Gastrocnemius medialis (tissue), 4 donors: ENCODE measurements at regions not wholly inside any gene's neighbourhood (a gene's known extent, or its start where the extent isn't known, plus 50 kb on each side); places are given as distances from the start of the nearest gene placed in this dataset.

Experiments used
- ATAC-seq, 2 donors: fragments of 150-250 bp; one replicate each; pipeline ENCODE4 v1.9.1; 2016
- DNase-seq, 2 donors: peaks; one replicate each; pipeline ENCODE4 v3.0.0-alpha.2; 2019
- H3K27ac ChIP-seq, 4 donors: fragments of 200-600 bp; sonication (generic); 1 replicate in 1 of 4; 2 replicates in 3 of 4; pipeline ENCODE4 v1.5.1; 2016 to 2018; ENCODE audit warnings: mild to moderate bottlenecking in 2 of 4, moderate library complexity in 1 of 4
- H3K27me3 ChIP-seq, 3 donors: fragments of 200-600 bp; sonication (generic) in 2 of 3; 1 replicate in 1 of 3; 2 replicates in 2 of 3; pipeline versions ENCODE4 v1.5.1 to v1.6.0; 2016 to 2019; ENCODE audit warnings: mild to moderate bottlenecking in 1 of 3, moderate library complexity in 1 of 3
- H3K36me3 ChIP-seq, 2 donors: fragments of 200-600 bp; sonication (generic) in 1 of 2; one replicate each; pipeline ENCODE4 v1.5.1; 2017 to 2018
- H3K4me1 ChIP-seq, 2 donors: fragments of 200-600 bp; sonication (generic) in 1 of 2; one replicate each; pipeline ENCODE4 v1.5.1; 2016 to 2017; ENCODE audit warnings: mild to moderate bottlenecking in 2 of 2
- H3K4me3 ChIP-seq, 4 donors: fragments of 200-600 bp; sonication (generic) in 3 of 4; 1 replicate in 1 of 4; 2 replicates in 3 of 4; pipeline ENCODE4 v1.5.1; 2016 to 2019; ENCODE audit warnings: mild to moderate bottlenecking in 2 of 4
- H3K9me3 ChIP-seq, 3 donors: fragments of 200-600 bp; sonication (generic) in 2 of 3; 1 replicate in 1 of 3; 2 replicates in 2 of 3; pipeline ENCODE4 v1.5.1; 2016 to 2019
- POLR2A ChIP-seq, 2 donors: fragments of 450-650 bp; IDR thresholded peaks; one replicate each; pipeline ENCODE4 v1.6.1; 2017; ENCODE audit warnings: antibody characterized with exemption in 2 of 2, mild to moderate bottlenecking in 2 of 2, moderate library complexity in 2 of 2
- in situ Hi-C, 4 donors: fragments of 200-750 bp; cut with MboI; loops; one replicate each; pipeline versions ENCODE4 v1.15.0 to v1.8.0; 2017; ENCODE audit warnings: low sequenced_read_pairs in 4 of 4
- intact Hi-C: fragments of 100-400 bp; cut with DNase I; formaldehyde crosslinking; loops from one replicate; pipeline ENCODE4 v1.15.1; 2023; ENCODE audit warnings: low total_unique reads
- TF ChIP-seq, protein P1 (sequence below), 5 experiments: fragments of 450-650 bp in 3 of 5; fragments of 200-600 bp in 2 of 5; sonication (generic) in 2 of 5; IDR thresholded peaks in 4 of 5; conservative IDR thresholded peaks in 1 of 5; 1 replicate in 4 of 5; 2 replicates in 1 of 5; pipeline ENCODE4 v1.5.1; 2016 to 2019; ENCODE audit warnings: antibody characterized with exemption in 5 of 5, mild to moderate bottlenecking in 3 of 5, moderate library complexity in 3 of 5

DNA sequence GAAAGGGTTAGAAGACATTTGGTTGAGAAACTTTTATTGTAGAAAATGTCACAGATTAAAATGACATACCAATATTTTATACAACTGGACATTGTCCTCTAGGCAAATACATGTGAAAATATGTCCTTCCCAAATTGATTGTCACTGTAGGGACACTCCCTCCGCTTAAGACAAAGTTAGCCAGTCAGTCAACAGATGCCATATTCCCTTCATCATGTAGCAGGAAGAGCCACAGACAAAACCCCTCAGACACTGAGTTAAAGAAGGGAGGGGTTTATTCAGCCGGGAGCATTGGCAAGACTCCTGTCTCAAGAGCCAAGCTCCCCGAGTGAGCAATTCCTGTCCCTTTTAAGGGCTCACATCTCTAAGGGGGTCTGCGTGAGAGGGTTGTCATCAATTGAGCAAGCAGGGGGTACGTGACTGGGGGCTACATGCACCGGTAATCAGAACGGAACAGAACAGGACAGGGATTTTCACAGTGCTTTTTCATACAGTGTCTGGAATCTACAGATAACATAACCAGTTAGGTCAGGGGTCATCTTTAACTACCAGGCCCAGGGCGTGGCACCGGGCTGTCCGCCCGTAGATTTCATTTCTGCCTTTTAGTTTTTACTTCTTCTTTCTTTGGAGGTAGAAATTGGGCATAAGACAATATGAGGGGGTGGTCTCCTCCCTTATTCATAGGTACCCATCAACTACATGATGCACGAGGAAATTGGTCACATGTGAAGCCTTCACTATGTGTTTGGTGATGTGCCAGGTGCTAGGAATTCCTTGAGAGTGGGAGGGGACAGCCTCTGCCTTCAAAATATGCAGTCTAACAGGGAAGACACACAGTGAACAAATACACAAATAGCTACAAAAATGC, 155.7 kb upstream of the CDYL start:
- H3K27me3 ChIP-seq = no peaks in the 10 kb centered on the region

DNA sequence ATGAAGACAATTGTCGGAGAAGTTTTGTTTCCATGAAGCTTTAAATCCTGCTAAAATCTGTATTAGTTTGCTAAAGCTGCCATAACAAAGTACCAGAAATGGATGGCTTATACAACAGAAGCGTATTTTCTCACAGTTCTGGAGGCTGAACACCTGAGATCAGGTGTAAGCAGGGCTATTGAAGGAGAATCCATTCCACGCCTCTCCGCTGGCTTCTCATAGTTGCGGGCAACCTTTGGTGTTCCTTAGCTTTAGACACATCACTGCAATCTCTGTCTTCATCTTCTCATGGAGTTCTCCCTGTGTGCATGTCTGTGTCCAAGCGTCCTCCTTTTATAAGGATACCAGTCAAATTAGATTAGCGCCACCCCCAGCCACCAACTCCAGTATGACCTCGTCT, 159.9 kb upstream of the CDYL start:
- H3K4me3 ChIP-seq = no peak overlapping the region
- intact Hi-C loops (no loop called here), in situ Hi-C loops (no loop called here)
- no peaks in the 10 kb centered on the region for H3K27me3 ChIP-seq
- ATAC-seq = no peak
- DNase-seq = no peak
- H3K4me1 ChIP-seq = no peaks in the 10 kb centered on the region
- no peak overlapping the region for H3K27ac ChIP-seq
- H3K36me3 ChIP-seq = no peaks in the 10 kb centered on the region
- no peaks in the 10 kb centered on the region for H3K9me3 ChIP-seq
- no peak for TF ChIP-seq POLR2A (IDR thresholded peaks at IDR 0.05)
- TF ChIP-seq, protein P1, sequence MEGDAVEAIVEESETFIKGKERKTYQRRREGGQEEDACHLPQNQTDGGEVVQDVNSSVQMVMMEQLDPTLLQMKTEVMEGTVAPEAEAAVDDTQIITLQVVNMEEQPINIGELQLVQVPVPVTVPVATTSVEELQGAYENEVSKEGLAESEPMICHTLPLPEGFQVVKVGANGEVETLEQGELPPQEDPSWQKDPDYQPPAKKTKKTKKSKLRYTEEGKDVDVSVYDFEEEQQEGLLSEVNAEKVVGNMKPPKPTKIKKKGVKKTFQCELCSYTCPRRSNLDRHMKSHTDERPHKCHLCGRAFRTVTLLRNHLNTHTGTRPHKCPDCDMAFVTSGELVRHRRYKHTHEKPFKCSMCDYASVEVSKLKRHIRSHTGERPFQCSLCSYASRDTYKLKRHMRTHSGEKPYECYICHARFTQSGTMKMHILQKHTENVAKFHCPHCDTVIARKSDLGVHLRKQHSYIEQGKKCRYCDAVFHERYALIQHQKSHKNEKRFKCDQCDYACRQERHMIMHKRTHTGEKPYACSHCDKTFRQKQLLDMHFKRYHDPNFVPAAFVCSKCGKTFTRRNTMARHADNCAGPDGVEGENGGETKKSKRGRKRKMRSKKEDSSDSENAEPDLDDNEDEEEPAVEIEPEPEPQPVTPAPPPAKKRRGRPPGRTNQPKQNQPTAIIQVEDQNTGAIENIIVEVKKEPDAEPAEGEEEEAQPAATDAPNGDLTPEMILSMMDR (IDR thresholded peaks at IDR 0.05 in 4 of 5, conservative IDR thresholded peaks at IDR 0.05 in 1 of 5) = no peak

More for the DNA sequence above, 155.7 kb upstream of the CDYL start:
- ATAC-seq (no peak), DNase-seq (no peak)
- in situ Hi-C loops (no loop called here), intact Hi-C loops (no loop called here)
- Histone ChIP-seq H3K36me3 (no peaks in the 10 kb centered on the region), H3K9me3 (no peaks in the 10 kb centered on the region), H3K27ac (no peak overlapping the region), H3K4me1 (no peaks in the 10 kb centered on the region), H3K4me3 (no peak overlapping the region)
- TF ChIP-seq, protein P1 (IDR thresholded peaks at IDR 0.05 in 4 of 5, conservative IDR thresholded peaks at IDR 0.05 in 1 of 5) = no peak
- TF ChIP-seq POLR2A (IDR thresholded peaks at IDR 0.05) = no peak

DNA sequence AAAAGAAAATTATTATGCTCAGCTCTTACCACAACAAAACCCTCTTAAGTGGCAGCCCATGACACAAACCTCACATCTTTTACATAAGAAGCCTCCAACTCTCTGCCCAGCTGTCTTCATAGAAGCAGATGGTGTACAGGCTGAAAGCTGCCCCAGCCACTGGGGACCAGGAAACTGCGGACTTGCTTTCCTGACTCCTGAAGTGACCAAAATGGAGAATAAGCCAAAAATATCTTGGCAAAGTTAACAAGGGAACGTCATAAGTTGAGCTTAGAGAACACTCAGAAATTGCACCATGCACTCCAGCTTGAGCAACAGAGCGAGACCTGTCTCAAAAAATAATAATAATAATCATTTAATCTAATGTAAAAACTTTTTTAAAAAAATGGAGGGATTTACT, 160.3 kb upstream of the CDYL start:
- intact Hi-C loops (no loop called here), in situ Hi-C loops (no loop called here)
- Histone ChIP-seq H3K36me3 (no peaks in the 10 kb centered on the region), H3K4me3 (no peak overlapping the region), H3K27ac (no peak overlapping the region), H3K27me3 (no peaks in the 10 kb centered on the region), H3K4me1 (no peaks in the 10 kb centered on the region), H3K9me3 (no peaks in the 10 kb centered on the region)
- peak; percentile 68 to 70 for ATAC-seq
- DNase-seq = peak; percentile 35 to 54
- TF ChIP-seq POLR2A (IDR thresholded peaks at IDR 0.05) = no peak
- TF ChIP-seq, protein P1 (IDR thresholded peaks at IDR 0.05 in 4 of 5, conservative IDR thresholded peaks at IDR 0.05 in 1 of 5) = no peak

DNA sequence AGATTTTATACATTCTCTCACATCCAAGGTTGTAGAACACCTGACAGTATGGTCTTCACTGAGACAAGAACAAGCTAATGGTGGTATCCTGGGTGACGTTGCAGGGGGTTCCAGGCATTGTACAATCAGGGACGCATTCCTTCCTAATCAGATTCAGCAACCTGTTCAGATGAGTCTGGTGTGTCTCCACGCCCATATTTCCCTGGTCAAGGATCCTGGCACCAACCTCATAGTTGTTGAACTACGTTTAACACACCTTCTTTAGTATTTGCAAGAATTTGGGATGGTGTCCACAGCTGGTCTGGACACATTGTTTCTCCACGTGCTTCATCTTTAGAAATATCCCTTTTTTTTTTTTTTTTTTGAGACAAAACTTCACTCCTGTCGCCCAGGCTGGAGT, 161.0 kb upstream of the CDYL start:
- Histone ChIP-seq H3K4me3 (no peak overlapping the region), H3K4me1 (no peaks in the 10 kb centered on the region), H3K27me3 (no peaks in the 10 kb centered on the region), H3K36me3 (no peaks in the 10 kb centered on the region), H3K27ac (no peak overlapping the region), H3K9me3 (no peaks in the 10 kb centered on the region)
- TF ChIP-seq POLR2A (IDR thresholded peaks at IDR 0.05) = no peak
- TF ChIP-seq, protein P1 (IDR thresholded peaks at IDR 0.05 in 4 of 5, conservative IDR thresholded peaks at IDR 0.05 in 1 of 5) = no peak
- no peak for DNase-seq
- in situ Hi-C loops (no loop called here), intact Hi-C loops (no loop called here)
- no peak for ATAC-seq
